ENCODE measurements at regions not wholly inside any gene's neighbourhood (a gene's known extent, or its start where the extent isn't known, plus 50 kb on each side); places are given as distances from the start of the nearest gene placed in this dataset.
A peak's percentile ranks its signal among the peaks of the same experiment; 100 is the strongest.
"Not testable (repeated sequence)": the region's sequence is repeated elsewhere in the genome, so short reads cannot be mapped to it uniquely, and the experiment has no call there.

DNA sequence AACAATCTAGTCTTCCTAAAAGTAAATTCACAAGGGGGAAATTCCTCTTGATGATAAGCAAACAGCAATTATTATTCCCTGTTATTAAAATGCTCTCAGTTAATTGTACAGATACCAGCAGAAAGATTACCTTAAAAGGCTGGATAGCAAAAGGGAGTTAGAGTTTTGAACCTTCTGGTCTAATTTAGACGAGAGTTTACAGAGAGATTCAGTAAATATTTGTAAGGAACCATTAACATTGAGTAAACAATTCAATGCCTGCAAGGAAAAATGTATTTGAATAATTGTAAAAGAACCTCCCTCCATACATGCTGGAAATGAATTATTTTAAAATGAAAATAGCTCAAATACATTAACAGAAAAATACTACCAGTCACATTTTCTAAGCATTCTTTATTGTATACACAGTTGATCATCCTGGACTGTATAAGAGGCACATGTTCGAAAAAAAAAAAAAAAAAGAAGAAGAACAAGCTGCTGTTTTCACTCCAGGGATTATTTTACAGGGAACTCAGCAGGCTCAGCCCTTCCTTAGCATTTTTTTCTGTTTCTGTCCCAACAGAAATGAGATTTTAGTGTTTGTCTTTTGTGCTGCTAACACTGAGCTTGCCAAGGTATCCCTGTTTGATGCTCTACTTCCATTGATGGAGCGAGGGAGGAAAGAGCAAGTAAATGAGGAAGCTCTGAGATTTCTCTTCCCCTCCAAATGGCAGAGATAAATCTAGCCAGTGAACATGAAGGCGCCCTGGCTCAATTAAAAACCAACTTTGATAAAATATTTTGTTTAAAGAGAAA is 141.1 kb downstream of the ENC1 start:
- DNase-seq: no peak

DNA sequence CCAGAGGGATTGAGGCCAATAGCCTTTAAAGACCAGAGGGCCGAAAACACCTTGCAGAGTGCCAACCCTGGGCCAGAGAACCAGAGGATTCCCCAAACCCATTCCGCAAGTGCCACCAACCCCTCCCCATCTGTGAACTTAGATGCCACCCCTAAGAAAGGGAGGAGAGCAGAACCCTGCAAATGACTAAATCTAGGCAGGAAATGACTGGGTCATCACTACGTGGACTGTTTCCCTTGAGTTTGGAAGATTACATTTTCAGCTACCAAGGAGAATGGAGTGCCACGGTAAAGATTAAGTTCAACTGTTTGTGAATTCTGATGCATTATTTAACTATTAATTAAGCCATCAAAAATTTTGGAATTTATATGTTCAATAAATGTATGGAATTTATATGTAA is 142.8 kb downstream of the ENC1 start:
- DNase-seq: no peak

DNA sequence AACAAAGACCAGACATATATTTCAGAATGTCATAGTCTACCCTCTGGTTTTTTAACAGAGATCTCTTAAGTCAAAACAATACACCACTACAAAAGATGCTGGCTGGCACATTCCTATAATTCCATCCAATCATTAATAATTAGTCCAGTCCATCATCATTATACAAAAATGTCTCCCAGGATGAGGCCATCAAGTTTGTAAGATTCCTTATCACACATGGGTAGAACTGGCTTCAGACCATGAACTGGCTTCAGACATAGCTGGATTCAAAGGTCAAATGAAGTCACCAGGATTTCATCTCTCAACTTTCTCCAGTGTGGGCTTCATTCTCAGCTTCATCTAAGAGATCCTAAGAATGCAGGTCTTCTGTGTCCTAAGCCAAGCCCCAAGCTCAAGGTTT is 147.1 kb downstream of the ENC1 start:
- peak; percentile 90 for DNase-seq

DNA sequence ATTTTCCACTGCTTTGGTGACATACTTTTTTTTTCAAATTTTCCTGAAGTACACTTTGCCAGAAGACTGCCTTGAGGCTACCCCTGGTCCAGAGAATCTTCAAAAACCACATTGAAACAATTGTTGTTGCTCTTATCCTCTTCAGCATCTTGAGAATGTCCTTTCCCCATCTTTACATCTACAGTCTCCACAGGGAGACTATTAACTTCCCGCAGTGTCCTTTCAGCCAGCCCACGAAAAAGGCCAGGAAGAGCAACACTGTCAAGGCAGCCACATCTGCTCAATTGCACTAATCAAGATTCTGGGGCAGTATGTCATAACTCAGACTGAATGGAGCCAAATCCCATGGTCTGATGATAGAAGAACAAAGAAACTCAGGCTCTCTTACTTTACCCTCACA is 148.3 kb downstream of the ENC1 start:
- no peak for DNase-seq

DNA sequence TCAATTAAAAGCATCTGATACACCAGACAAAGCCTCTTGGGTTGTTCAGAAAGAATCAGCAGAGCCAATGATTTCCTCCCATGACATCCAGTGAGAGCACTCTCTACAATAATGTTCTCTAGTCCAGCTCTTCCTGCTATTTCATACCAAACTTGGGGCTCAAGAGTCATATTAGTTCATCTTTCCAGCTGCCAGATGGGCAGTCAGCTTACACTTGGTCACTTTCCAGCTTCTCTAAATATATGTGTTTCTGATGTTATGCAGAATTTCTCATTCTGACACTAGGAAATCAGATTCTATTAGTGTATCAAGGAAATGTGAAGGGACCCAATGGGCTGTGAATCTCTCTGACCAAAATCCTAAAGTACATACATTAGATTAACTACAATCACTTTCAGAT is 148.9 kb downstream of the ENC1 start:
- DNase-seq: no peak

DNA sequence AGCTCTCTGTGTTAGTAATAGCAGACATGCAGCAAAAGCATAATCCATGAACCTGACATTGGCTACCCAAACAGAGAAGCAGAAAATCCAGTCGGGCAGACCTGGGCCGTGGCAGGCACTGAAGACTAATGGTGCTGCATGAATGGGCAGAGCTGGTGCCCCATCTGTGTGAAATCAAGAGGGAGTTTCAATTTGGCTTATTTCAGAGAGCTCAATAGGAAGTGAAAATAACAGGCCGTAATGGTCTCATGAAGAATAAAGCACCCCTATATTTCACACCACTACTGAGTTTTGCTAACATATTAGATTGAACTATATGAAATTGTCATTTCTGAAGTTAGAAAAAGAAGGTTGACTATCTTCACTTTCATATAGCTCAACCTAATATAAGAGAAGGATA is 149.7 kb downstream of the ENC1 start:
- DNase-seq: no peak

DNA sequence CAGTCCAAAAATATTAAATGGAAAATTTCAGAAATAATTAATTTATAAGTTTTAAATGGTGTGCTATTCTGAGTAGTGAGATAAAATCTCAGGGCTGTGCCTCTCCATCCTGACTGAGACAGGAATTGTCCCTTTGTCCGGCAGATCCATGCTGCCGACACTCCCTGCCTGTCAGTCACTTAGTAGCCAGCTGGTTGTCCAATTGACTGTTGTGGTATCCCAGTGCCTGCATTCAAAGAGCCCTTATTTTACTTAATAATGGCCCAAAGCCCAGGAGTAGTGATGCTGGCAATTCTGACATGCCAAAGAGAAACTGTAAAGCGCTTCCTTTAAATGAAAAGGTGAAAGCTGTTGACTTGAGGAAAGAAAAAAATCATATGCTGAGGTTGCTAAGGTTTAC is 157.5 kb downstream of the ENC1 start:
- DNase-seq: no peak

DNA sequence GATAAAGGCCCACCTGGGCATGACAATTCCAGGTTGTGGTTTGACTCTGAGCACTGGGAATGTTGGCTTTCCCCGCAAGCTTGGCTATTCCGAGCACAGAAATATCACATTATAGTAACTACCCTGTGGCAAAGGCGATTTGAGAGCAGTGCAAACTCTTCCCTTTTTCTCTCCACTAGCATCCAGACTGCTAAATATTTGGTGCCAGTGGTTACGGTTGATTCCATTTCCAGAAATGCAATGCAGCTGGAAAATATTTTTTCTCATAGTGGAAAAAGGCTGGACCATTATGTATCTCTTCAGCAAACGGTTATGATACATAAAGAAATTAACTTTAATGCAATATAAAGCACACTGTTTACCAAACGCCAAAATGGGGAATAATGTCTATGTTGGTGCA is 158.0 kb downstream of the ENC1 start:
- no peak for DNase-seq

DNA sequence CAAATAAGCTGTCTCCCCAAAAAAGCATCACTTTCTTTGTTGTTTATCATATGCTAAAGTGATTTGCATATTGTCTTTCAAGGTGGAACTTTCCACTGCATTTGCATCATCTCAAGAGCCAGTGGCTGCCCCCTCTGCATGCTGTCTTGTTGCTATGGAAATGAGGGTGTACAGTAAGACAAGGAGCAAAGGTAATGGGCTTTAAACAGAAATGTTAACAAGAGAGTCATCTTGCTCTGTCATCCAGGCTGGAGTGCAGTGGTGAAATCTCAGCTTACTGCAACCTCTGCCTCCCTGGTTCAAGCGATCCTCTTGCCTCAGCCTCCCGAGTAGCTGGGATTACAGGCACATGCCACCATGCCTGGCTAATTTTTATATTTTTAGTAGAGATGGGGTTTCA is 159.2 kb downstream of the ENC1 start:
- not testable (repeated sequence) for DNase-seq

DNA sequence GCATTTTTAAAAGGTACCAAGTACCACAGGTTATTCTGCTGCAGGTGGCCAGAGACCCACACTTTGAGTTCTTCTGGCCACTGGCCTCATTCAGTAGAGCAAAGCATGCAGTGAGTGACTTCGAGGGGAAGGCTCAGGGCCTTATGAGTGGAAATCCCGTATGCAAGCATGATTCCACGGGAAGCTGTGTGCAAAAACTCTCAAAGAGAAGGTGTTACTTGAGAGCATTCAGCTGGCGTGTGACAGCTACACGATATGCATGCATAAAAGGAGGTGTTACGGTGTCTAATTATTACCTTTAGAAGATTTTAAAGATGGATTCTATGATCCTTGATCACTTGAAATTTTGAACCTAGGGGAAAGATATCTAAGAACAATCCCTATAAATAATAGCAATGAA is 160.3 kb downstream of the ENC1 start:
- no peak for DNase-seq

DNA sequence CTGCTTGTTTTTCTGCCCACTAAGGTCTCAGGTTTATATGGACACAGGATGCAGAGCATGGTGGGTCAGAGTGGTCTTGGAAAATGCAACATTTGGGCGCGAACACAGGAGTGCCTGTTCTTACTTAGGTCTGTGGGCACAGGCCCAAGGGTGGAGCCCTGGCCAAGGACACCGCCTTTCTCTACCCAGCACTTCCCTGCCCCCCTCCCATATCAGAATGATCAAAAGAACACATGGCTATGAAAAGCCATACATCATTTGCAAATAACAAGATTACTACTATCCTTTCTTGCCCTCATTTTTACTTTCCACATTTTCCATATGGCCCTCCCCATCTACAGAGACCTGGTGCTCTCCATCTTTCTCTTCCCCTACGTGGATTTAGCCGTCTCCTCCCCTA is 162.2 kb downstream of the ENC1 start:
- DNase-seq: no peak

DNA sequence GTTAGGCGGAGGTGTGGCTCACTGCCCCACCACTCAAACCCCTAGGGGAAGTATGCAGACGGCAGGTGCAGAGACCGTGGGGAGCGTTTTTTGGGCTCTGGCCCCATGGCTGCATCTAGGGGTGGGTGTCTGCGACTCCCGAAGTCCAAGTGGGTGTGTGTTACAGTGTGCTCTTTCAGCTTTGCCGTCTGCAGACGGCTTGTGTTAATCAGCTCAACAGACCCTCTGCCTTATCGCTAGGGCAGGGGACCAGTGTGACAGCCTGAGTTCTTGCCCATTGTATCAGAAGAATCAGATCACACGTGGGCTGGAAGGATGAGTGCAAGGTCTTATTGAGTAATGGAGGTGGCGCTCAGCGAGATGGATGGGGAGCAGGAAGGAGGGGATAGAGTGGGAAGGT is 162.8 kb downstream of the ENC1 start:
- no peak for DNase-seq

DNA sequence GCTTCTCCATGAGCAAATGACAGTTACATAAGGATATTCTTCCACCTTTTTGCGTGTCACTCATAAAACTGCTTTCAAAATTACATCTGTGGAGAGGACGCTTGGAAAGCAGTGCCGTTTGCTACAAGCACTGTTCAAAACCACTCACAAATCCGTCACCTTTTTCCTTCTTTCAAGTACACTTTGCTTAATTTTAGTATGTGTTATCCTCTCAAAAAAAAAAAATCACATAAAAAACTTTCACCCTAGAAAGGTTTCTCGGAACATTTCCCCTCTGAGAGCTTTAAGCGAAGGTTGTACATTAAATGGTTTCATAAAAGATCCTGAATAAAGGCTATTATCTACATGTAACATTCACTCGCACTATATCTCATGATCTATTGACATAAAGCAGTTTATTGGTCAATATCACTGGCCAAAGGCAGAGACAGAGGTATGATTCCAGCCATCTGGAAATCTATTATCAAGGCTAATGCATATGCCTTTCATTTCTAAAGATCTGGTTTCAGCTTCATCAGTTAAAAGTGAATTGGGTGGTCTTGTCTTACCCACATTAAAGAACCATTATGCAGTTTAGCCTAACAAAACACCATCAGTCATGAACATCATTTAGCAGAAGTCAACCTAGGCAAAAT is 163.6 kb downstream of the ENC1 start:
- no peak for DNase-seq

DNA sequence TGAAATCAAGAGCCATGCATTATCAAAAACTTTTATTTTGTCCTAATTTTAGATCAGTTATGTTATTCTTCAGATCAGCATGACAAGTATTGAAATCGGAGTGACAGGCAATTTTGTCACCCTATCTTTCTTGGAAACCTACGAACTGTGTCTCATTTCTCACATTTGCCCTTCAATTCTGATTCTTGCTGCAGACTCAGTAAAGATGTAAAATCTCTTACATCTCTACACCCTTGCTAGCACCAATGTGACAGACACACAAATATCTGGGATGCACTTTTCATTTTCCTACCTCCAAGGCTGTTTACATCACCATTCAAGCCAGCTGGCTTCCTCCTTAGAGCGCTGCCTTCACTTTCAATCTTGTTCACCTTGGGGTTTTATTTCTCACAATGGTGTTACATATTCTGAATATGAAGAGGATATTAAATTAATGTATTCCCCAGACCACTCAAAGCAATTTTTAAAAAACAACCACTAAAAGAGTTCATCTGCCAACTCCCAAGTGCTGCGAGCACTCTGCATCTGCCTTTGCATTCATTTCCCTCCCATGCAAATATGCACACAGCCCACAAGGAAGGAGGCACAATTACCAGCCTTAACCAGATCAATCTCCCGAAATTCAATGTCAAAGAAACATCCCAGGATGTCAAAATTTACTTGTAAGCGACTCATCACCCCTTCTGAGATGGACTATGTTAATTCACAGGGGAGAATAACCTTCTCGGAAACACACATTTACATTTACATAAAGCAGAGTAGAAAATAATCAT is 164.3 kb downstream of the ENC1 start:
- no peak for DNase-seq

DNA sequence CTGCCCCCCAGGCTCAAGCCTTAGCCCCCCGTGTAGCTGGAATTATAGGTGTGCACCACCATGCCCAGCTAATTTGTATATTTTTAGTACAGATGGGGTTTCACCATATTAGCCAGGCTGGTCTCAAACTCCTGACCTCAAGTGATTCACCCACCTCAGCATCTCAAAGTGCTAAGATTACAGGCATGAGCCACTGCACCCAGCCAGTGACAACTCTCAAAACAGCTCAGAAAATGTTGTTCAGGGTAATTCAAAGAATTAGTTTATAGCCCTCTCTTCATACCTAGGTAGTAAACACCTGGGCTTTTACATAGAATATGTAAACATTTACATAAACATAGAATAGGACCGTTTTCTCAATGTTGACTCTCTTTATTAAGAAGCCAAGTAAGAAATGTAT is 168.7 kb downstream of the ENC1 start:
- DNase-seq: no peak

DNA sequence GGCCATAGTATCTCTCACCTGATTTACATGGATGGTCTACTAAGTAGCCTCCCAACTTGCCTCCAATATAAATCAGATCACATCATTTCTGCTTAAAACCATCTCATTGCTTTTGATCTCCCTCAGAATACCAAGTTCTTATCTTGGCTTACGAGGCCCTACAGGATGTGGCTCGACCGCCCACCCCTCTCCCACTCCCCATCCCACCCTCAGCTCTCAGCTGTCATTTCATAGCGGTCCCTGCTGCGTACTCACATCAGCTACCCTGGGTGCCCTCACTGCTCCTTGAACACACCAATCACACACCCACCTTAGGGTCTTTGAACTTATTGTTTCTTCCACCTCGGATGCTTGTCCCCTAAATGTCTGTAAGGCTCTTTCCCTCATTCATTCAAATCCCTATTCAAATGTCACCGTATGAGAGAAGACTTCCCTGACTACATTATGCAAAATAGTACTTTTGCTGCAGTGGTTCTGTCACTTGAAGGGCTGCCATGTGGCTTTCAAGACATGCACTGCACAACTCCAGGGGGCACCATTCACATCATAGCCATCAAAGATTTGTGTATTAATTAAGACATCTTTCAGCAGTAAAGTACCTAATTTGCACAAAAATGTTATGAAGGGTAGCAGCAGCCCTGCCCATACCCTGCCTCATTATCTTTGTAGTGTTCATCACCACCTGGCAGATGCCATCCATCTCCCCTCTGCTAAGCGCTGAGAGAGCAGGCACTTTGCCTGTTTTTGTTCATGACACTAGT is 171.1 kb downstream of the ENC1 start:
- DNase-seq: no peak

DNA sequence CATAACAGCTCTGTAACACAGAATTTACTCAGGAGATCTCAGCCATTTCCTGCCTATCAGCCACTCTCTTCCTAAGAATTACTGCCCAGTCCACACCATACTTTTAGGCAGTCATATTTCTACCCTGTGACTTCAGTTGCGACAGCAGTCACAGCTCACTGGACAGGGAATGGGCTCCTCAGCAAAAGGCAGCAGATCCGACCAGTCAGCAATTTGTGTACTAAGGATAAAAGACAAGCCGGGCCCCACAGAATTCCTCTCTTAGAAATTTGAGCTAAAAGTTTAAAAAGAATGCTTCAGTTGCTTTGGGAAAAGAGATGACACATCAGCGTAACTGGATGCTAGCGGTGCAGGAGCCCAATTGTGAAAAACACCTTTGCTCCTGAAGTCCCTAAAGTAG is 172.1 kb downstream of the ENC1 start:
- DNase-seq: peak; percentile 16

DNA sequence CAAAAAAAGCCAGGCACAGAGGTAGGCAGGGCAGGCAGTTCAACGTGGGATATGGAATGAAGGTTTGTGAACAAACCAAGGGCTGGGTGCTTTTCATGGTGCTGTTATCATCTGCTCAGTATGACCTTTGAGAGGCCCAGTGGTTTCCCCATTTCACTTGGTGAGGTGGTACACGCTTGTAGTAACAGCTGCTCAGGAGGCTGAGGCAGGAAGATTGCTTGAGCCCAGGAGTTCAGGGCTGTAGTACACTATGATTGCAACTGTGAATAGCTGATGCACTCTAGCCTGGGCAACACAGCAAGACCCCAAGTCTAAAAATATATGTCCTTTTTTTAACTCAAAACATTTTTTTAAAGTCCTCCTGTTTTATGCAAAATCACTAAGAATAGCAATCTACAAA is 174.8 kb downstream of the ENC1 start:
- DNase-seq: no peak

DNA sequence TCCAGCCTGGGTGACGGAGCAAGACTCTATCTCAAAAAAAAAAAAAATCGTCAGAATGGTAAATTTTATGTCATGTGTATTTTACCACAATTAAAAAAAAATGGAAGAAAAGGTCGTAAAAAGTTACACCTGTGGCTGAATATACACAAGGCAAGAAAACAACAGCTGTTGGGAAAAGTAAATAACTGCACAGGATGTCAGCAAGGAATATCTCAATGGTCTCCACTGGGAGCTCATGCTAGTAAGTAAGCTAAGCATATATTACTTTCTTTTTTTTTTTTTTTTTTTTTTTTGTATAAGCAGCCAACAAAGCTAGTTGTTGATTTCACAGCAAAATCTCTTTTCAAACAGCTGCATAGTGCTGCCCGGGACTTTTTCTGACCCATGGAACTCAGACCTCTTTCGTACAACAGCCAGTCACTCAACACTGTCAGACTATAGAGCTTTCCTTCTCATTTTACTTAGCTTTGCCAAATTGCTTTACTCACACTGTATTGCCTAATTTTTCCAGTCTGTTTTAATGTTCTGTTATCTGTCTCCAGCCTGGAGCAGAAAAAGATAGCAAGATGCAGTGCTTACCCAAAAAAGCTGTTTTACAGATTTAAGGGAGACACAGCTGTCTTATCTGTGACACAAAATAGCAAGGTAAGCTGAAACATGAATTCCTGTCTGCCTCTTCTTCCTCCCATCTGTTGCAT is 175.9 kb downstream of the ENC1 start:
- DNase-seq: no peak

DNA sequence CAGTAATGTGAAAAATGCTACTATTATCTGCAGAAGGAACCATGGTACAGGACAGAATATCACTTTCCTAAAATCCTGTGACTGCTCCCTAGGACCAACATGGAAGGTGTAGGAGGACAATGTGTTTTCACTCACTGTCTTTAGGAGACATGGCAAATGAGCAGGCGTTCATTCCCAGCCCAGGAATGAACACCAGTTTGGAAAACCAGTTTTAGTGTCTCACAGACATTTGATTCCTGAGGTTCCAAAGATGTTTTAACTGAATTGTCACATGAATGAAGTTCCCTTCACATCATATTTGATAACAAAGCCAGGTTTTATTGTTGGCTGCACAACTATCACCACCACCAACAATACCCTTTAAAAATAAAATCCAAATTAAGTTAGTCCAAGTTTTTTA is 178.2 kb downstream of the ENC1 start:
- DNase-seq: no peak

DNA sequence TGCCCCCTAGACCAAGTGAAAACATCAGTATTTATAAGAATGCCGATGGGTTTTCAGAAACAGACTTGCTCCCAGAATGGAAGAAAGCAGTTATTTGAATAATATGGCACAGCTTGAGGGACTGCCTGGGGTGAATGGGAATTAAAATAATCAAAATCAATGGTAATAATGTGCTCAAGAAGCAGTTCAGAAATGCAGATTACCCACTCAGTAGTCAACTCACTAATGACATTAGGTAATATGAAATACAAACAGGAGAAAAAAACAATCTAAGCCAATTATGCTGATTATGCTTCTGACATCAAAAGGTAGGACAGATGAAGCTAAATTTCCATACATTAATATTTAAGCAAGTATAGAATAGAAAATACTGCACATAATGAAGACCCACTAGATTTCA is 179.3 kb downstream of the ENC1 start:
- DNase-seq: no peak

DNA sequence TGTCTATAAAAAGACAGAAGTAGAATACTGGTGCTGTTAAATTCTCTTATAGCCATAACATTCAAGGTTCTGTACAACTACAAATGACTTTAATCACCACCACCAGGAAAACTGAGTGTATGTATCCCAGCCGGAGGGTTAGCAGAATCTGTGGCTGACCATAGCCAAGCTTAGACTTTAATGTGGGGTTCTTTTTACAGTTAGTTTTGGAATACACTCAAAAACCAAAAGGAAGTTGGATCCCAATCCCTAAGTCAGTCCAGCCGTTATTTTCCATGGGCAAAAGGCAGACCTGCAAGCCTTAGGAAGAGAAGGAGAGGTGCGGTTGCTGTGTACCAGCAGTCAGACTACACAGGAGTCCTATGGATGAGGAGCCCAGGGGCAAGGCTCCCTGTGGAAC is 179.8 kb downstream of the ENC1 start:
- DNase-seq: no peak

DNA sequence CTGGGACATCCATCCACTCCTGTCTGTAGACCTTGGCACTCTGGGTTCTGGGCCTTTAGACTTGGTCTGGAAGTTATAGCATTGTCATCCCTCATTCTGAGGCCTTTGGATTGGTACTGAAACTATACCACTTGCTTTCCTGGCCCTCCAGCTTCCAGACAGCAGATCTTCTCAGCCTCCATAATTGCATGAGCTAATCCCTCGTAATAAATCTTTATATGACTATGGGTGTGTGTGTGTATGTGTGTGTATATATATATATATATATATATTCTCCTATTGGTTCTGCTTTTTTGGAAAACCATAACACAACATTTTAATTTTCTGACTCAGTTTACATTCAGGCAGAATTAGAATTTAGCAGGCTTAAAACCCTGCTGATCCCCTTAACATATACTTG is 180.5 kb downstream of the ENC1 start:
- no peak for DNase-seq
